Stimulated activated CD4-positive, alpha-beta T cell treated with anti-CD3 and anti-CD28 coated beads, TNF-alpha, amount 100 ng/mL, for 48 hours (primary cell): ENCODE measurements at regions not wholly inside any gene's neighbourhood (a gene's known extent, or its start where the extent isn't known, plus 50 kb on each side); places are given as distances from the start of the nearest gene placed in this dataset.
"Not testable (repeated sequence)": the region's sequence is repeated elsewhere in the genome, so short reads cannot be mapped to it uniquely, and the experiment has no call there.

Source experiments
- DNase-seq, 3 donors: peaks; one replicate each; pipeline ENCODE4 v3.0.0-alpha.2; 2020; ENCODE audit warnings: low read depth in 3 of 3

DNA sequence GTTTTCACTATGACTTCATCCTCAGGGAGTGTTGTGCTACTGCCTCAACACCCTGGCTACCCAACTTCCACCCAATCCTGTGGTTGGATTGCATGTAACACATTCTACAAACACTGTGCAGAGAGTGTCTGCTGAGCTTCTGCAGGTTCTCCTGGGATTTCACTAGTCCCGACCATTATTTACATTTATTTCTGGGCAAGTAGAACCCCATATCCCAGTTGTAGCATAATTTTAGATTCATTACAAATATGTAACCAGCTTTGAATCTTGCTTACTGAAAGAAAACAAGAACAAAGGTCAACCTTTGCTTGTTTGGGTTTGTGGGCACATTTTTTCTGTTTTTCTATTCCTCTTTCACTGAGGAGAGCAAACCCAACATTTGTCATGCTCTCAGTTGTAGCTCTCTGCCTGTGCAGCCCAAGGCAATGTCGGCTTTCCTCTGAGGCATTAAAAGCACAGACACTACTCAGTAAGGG lies 2036.1 kb upstream of the LRRTM1 start:
- no peak for DNase-seq

- no peak for DNase-seq
Observed at GRCh38 chr2:82339805-82340204, 2035.3 kb upstream of the LRRTM1 start.

DNA sequence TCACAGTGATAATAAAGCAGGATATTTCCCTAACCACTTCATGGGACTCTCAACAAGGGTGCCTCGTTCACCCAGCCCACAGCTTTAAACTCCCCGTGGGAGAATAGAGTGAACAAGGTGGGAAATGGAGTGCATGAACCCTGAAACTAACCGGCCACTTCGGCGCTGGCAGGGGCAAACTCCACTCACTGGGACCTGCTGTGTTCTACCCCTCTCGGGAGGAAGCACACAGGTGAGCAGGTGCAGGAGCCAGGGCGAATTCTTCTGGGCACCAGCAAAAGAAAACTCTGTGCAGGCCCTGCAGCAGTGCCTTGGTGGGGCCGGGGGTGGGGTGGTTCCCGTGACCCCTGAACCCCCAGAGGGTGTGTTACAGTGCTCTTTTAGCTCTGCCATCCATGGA lies 2029.1 kb upstream of the LRRTM1 start:
- DNase-seq: no peak

DNA sequence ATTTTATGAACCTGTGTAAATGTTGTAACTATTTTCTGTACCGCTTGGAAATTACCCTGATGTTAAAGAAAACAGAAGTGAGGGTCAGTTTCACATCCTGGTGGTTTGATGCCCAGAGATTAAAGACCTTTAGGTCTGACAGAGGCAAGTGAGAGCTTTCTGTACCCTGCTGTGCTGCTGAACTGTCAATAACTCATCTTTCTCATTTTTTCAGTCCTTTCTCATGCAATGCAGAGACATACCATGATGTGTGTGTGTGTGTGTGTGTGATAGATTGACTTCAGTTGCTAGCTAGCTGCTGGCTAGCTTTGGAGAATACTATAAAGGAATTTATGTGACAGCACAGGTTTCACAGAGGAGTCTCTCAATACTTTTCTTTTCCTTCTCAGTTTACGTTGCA lies 2025.6 kb upstream of the LRRTM1 start:
- no peak for DNase-seq

DNA sequence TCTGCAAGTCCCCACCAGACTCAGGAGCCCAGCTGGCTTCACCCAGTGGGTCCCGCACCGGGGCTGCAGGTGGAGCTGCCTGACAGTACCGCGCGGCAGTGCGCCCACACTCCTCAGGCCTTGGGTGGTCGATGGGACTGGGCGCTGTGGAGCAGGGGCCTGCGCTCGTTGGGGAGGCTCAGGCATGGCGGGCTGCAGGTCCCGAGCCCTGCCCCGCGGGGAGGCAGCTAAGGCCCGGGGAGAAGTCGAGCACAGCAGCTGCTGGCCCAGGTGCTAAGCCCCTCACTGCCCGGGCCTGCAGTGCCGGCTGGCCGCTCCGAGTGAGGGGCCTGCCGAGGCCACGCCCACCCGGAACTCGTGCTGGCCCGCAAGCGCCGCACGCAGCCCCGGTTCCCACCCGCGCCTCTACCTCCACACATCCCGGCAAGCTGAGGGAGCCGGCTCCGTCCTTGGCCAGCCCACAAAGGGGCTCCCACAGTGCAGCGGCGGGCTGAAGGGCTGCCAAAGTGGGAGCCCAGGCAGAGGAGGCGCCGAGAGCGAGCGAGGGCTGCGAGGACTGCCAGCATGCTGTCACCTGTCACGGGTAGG lies 2021.7 kb upstream of the LRRTM1 start:
- not testable (repeated sequence) for DNase-seq

- DNase-seq: no peak
Observed at GRCh38 chr2:82320296-82320695, 2015.7 kb upstream of the LRRTM1 start.

- no peak for DNase-seq
Observed at GRCh38 chr2:82317012-82317411, 2012.5 kb upstream of the LRRTM1 start.

- DNase-seq: no peak
Observed at GRCh38 chr2:82316586-82316985, 2012.0 kb upstream of the LRRTM1 start.

DNA sequence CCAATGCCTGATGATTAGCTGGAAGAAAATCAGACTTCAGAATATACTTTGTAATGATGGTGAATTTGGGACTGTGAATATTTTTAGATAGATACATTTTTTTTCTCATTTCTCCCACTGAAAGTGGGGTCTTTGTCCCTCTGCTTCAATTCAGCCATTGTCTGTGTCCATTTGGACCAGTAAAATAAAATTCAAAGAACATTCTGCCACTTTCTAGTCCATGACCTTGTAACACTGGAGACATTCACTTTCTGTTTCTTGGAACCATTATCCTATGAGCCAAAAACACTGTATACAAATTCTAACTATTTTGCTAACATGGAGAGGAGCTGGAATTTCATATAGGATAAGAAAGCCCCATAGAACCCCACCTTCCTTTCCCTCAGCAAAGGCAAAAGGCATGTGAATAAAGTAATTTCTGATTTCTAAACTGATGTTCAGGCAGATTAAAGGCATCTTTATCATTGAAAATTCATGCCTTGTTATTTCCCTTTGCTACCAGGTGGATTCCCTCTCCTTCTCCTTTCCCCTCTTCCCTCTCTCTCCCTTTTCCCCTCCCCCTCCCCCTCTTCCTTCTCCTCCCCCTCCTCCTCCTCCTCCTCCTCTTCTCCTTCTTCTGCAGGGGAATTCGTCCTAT lies 2010.4 kb upstream of the LRRTM1 start:
- no peak for DNase-seq

DNA sequence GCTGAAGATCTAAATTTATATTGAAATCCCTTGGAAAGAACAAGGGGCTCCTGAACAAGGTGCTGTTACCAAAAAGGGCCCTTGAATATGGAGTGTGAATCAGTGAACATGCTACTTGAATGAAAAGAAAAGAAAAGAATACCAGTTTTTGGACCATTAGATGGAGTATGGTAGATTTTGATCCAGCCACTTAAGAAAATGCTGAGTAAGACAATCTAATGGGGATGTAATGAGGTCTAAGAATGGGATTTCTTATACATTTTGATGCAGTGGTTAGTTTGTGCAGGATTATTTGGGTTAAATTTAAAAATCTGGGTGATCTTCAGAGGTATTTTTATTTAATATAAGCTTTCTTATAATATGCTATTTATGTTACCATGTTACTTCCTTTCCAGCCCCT lies 2003.0 kb upstream of the LRRTM1 start:
- no peak for DNase-seq

GRCh38 chr2:82301506-82301905 lies 1997.0 kb upstream of the LRRTM1 start:
- DNase-seq: no peak

DNA sequence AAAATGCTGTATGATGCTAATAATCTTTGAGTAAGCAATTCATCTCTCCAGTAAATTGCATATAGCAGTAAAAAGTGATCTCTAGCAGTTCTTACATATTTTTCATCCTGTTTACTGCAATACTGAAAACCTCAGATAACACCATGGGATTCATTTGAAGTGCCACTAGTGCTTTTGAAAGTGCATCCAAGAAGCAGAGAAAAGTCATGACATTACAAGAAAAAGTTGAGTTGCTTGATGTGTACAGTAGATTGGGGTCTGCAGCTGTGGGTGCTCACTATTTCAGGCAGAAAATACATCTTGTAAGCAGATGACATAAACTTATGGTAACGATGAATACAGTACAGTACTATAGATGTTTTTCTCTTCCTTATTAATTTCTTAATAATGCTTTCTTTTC lies 1984.9 kb upstream of the LRRTM1 start:
- DNase-seq: no peak

DNA sequence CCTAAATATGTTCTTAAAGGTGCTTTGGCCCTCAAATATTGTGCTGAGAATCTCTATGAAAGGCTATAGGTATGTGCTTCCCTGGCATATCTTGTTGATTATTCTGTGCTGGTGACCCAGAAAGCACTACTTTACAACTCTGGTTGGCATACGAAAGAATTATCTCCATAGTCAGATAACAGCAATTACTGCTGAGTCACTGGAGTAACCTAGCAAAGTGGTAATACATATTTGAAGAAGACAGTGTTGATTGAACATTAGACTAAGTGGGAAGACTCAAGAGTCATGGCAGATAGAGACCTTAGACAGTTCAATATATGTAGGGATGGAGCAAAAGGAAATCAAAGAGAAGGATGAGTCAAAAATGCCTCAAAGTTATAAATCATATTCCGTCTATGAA lies 1978.5 kb upstream of the LRRTM1 start:
- no peak for DNase-seq

DNA sequence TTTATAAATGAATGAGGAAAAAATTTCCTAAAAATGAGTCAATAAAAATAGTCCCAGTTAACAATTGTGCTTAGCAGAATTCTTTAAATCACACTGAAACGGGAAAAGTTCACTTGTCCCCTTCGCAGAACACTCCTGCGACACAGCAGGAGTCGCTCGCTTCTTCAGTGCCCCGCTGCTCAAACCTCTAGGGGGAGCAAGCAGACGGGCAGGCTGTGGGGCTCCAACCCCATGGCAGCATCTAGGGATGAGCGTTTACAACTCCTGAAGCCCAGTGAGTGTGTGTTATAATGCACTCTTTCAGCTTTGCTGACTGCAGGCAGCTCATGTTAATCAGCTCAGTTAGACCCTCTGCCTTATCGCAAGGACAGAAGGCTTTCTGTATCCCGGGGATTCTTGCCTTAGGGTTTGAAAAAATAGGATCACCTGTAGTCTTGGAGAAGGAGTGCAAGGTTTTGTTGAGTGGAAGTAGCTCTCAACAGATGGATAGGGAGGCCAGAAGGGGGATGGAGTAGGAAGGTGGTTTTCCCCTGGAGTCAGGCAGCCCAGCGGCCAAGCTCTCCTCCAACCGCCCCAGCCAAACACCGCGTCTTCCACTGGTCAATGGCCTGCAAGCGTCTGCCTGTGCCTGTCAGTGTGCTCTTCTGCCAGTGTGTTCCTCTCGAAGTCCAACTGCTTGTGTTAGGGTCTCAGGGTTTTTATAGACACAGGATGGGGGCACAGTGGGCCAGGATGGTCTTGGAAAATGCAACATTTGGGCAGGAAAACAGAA lies 1977.7 kb upstream of the LRRTM1 start:
- DNase-seq: no peak

DNA sequence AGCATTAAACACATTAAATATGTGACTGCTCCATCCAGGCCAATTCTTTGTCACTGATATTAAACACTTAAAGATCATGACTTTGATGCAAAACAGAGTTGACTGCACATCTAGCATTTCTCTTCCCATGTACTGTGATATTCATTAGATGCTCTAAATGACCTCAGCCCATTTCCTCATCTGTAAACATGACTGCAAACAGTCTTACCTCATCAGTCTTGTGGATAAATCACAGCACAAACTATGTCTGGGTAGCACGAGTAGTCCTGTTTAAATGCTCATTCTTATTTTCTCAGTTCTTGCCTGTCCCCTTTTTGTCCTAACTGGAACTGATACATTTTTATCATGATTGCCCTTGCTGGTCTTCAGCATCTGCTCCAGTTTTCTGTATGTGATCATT lies 1974.8 kb upstream of the LRRTM1 start:
- DNase-seq: no peak

DNA sequence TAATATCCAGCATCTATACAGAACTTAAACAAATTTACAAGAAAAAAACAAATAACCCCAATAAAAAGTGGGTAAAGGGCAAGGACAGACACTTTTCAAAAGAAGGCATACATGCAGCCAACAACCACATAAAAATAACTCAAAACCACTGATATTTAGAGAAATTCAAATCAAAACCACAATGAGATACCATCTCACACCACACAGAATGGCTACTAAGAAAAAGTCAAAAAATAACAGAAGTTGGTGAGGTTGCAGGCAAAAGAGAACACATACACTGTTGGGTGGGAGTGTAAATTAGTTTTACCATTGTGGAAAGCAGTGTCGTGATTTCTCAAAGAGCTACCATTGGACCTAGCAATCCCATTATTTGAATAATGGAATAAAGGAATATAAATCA lies 1973.9 kb upstream of the LRRTM1 start:
- no peak for DNase-seq

DNA sequence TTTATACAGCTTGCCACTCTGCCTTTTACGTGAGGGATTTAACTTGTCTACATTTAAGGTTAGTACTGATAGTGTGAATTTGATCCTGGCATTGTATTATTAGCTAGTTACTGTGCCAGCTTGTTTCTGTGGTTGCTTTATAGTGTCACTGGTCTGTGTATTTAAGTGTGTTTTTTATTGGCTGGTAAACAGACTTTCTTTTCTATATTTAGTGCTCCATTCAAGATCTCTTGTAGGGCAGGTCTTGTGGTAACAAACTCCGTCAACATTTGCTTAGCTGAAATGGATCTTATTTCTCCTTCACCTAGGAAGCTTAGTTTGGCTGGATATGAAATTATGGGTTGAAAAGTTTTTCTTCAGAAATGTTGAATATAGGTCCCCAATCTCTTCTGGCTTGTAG lies 1971.0 kb upstream of the LRRTM1 start:
- no peak for DNase-seq

DNA sequence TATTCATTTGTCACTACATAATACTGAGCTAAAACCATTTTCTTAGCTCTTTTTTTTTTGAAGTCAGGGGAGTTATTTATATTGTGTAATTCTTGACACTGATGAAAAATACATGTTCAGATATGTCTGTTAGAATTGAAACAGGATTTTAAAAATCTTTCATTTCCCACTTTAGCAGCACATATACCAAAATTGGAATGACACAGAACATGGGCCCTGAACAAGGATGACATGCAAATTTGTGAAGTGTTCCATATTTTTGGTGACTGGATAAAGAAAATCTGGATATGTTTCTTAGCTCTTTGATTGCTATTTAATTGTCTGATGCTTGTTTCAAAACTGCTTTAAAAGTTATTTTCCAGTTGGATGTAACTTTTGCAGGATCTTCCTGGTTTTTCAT lies 1963.9 kb upstream of the LRRTM1 start:
- no peak for DNase-seq

GRCh38 chr2:82260521-82260920 lies 1956.0 kb upstream of the LRRTM1 start:
- DNase-seq: no peak

DNA sequence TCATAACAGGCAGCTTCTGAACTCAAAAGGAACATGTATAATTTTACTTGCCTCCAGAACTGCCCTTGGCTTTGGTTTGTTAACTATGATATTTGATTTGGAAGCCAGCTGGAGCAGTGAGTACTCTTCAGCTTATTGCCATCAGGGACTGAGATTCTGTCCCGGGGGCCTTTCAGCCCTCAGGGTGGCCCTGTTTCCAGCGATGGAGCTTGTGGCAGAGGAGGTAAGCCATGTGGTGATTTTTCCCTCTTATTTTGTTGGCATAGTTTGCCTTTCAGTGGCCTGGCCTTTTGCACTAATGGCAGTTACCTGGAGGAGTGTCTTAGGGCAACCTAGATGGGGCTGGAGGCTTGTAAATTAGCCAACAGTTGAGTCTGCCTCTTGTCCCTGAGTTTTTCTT lies 1955.0 kb upstream of the LRRTM1 start:
- no peak for DNase-seq

GRCh38 chr2:82257796-82258555 lies 1953.4 kb upstream of the LRRTM1 start:
- no peak for DNase-seq

DNA sequence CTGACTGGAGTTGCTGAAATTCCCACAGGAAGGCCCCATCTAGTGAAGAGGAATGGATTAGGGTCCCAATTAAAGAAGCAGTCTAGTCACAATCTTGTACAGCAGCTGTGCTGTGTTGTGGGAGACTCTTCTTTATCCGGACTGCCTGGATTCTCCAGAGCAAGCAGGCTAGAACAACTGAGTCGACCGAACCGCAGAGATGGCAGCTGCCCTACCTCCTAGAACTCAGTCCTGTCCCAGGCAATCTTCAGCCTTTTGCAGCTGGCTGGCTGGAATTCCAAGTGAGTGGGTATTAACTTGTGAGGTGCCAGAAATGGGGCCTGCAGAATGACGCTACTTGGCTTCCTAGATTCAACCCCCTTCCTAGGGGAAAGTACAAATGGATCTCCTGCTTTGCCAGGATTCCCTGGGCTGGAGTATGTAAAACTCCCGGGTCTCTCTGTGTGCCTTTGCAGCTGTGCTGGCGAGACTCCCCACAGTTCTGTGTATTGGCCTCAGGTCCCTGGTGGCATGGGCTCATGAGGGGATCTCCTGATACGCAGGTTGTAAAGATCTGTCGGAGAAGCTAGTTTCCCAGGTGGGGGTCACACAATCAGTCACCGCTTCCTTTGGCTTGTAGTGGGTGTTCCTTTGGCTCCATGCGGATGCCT lies 1952.6 kb upstream of the LRRTM1 start:
- no peak for DNase-seq
